OCI-LY1 (cell line): ENCODE measurements at regions not wholly inside any gene's neighbourhood (a gene's known extent, or its start where the extent isn't known, plus 50 kb on each side); places are given as distances from the start of the nearest gene placed in this dataset.

ENCODE experiments used
- H2AFZ ChIP-seq: fragments of 200-600 bp; sonication (generic), shearing (Covaris generic); 2 replicates; pipeline ENCODE4 v1.6.0; 2014; ENCODE audit warnings: antibody characterized with exemption, mild to moderate bottlenecking, low read length
- H3F3A ChIP-seq: fragments of 200-600 bp; sonication (generic), shearing (Covaris generic); 2 replicates; pipeline ENCODE4 v1.6.0; 2014; ENCODE audit warnings: mild to moderate bottlenecking, antibody characterized with exemption, low read length, moderate library complexity; ENCODE audit not compliant: insufficient read depth
- H3K27ac ChIP-seq: fragments of 200-600 bp; sonication (generic); 2 replicates; pipeline ENCODE4 v1.5.1; 2014; ENCODE audit warnings: low read length, mixed run types, mild to moderate bottlenecking, low read depth; ENCODE audit not compliant: poor library complexity, severe bottlenecking
- H3K27me3 ChIP-seq: fragments of 200-600 bp; sonication (generic); 2 replicates; pipeline ENCODE4 v1.6.0; 2014; ENCODE audit warnings: antibody characterized with exemption, mild to moderate bottlenecking, low read length, moderate library complexity; ENCODE audit not compliant: insufficient read depth
- H3K36me3 ChIP-seq: fragments of 200-600 bp; sonication (generic); 2 replicates; pipeline ENCODE4 v1.6.1; 2014; ENCODE audit warnings: mild to moderate bottlenecking, antibody characterized with exemption, low read length, moderate library complexity, mixed read lengths; ENCODE audit not compliant: insufficient read depth
- H3K4me1 ChIP-seq: fragments of 200-600 bp; sonication (generic); 2 replicates; pipeline ENCODE4 v1.5.1; 2014; ENCODE audit warnings: mild to moderate bottlenecking, low read length, moderate library complexity; ENCODE audit not compliant: insufficient read depth, severe bottlenecking
- H3K4me2 ChIP-seq: fragments of 200-600 bp; sonication (generic), shearing (Covaris generic); 2 replicates; pipeline ENCODE4 v1.6.1; 2014; ENCODE audit warnings: low read length
- H3K4me3 ChIP-seq: fragments of 200-600 bp; sonication (generic); 2 replicates; pipeline ENCODE4 v1.5.1; 2014; ENCODE audit warnings: low read length, low read depth, mild to moderate bottlenecking, mixed read lengths; ENCODE audit not compliant: poor library complexity, severe bottlenecking
- H3K79me2 ChIP-seq: fragments of 200-600 bp; shearing (Covaris generic); 2 replicates; pipeline ENCODE4 v1.6.1; 2016; ENCODE audit warnings: mixed run types, low read length, mixed read lengths; ENCODE audit not compliant: insufficient read depth
- H3K9ac ChIP-seq: fragments of 200-600 bp; sonication (generic), shearing (Covaris generic); 2 replicates; pipeline ENCODE4 v1.6.1; 2014; ENCODE audit warnings: mild to moderate bottlenecking, low read length, mixed read lengths
- H3K9me2 ChIP-seq: fragments of 200-600 bp; sonication (generic), shearing (Covaris generic); 2 replicates; pipeline ENCODE4 v1.6.1; 2014; ENCODE audit warnings: low read depth, mild to moderate bottlenecking, low read length, mixed read lengths
- H3K9me3 ChIP-seq: fragments of 200-600 bp; shearing (Covaris generic); 2 replicates; pipeline ENCODE4 v1.6.1; 2014; ENCODE audit warnings: low read length, mixed read lengths
- H4K20me1 ChIP-seq: fragments of 200-600 bp; sonication (generic), shearing (Covaris generic); 2 replicates; pipeline ENCODE4 v1.6.0; 2016; ENCODE audit warnings: mild to moderate bottlenecking, low read length; ENCODE audit not compliant: insufficient read depth
- CTCF ChIP-seq: fragments of 200-600 bp; sonication (generic), shearing (Covaris generic); IDR thresholded peaks from 2 replicates; pipeline ENCODE4 v1.5.1; 2017; ENCODE audit warnings: mild to moderate bottlenecking, antibody characterized with exemption, low read length, moderate library complexity, mixed read lengths
- EZH2 ChIP-seq: fragments of 200-600 bp; sonication (generic), shearing (Covaris generic); IDR thresholded peaks from 2 replicates; pipeline ENCODE4 v1.8.0; 2017; ENCODE audit warnings: borderline replicate concordance, mixed run types, mild to moderate bottlenecking, antibody characterized with exemption, low read length, moderate library complexity, mixed read lengths

- Histone ChIP-seq H3K79me2 (no peaks in the 10 kb centered on the region), H3K4me1 (no peaks in the 10 kb centered on the region), H4K20me1 (no peaks in the 10 kb centered on the region), H3K27me3 (no peaks in the 10 kb centered on the region), H3K4me3 (no peak overlapping the region), H3K4me2 (no peak overlapping the region), H3K9me3 (no peaks in the 10 kb centered on the region), H3K27ac (no peak overlapping the region), H2AFZ (no peak overlapping the region), H3K36me3 (no peaks in the 10 kb centered on the region), H3F3A (no peaks in the 10 kb centered on the region), H3K9me2 (no peaks in the 10 kb centered on the region), H3K9ac (no peak overlapping the region)
- TF ChIP-seq CTCF (no peak), EZH2 (no peak)
These were observed 269.4 kb upstream of the NBEA start for GRCh38 chr13:34672631-34673030.

GRCh38 chr13:34675626-34676025 lies 266.4 kb upstream of the NBEA start:
- Histone ChIP-seq H2AFZ (no peak overlapping the region), H3K4me2 (no peak overlapping the region), H3K9ac (no peak overlapping the region), H3K27me3 (no peaks in the 10 kb centered on the region), H4K20me1 (no peaks in the 10 kb centered on the region), H3K4me3 (no peak overlapping the region), H3K9me3 (no peaks in the 10 kb centered on the region), H3K36me3 (no peaks in the 10 kb centered on the region), H3K9me2 (no peaks in the 10 kb centered on the region), H3K4me1 (no peaks in the 10 kb centered on the region), H3K79me2 (no peaks in the 10 kb centered on the region), H3F3A (no peaks in the 10 kb centered on the region), H3K27ac (no peak overlapping the region)
- TF ChIP-seq EZH2, result no peak
- no peak for TF ChIP-seq CTCF

- H3K27me3 ChIP-seq, result no peaks in the 10 kb centered on the region
- no peaks in the 10 kb centered on the region for H3K4me1 ChIP-seq
- H3K36me3 ChIP-seq, result no peaks in the 10 kb centered on the region
- no peaks in the 10 kb centered on the region for H3K9me2 ChIP-seq
- no peaks in the 10 kb centered on the region for H3K79me2 ChIP-seq
- no peak overlapping the region for H3K4me2 ChIP-seq
- H2AFZ ChIP-seq, result no peak overlapping the region
- H4K20me1 ChIP-seq, result no peaks in the 10 kb centered on the region
- H3K27ac ChIP-seq, result no peak overlapping the region
- no peaks in the 10 kb centered on the region for H3K9me3 ChIP-seq
- TF ChIP-seq EZH2, result no peak
- no peak for TF ChIP-seq CTCF
- no peak overlapping the region for H3K9ac ChIP-seq
- H3K4me3 ChIP-seq, result no peak overlapping the region
- H3F3A ChIP-seq, result no peaks in the 10 kb centered on the region
These were observed 263.9 kb upstream of the NBEA start for GRCh38 chr13:34678154-34678553.
